AG04450 (cell line): ENCODE measurements at regions not wholly inside any gene's neighbourhood (a gene's known extent, or its start where the extent isn't known, plus 50 kb on each side); places are given as distances from the start of the nearest gene placed in this dataset.

Experiments
- CTCF ChIA-PET: fragments of 300-600, 350-600 bp; formaldehyde crosslinking; extraction: SDS; loops from one replicate; lab custom pipeline; 2022; ENCODE audit warnings: antibody characterized with exemption, inconsistent platforms; lab: Charles Lee
- POLR2A ChIA-PET: fragments of 350-600 bp; formaldehyde crosslinking; extraction: SDS; loops from one replicate; lab custom pipeline; 2021; ENCODE audit warnings: antibody characterized with exemption, inconsistent platforms; lab: Yijun Ruan, JAX
- DNase-seq: peaks from one replicate; pipeline ENCODE4 v3.0.0-alpha.2; 2011; ENCODE audit warnings: low read depth, low spot score
- H3K27ac ChIP-seq: one replicate; pipeline ENCODE4 v1.5.1; 2012; ENCODE audit warnings: low read depth, low read length, control low read depth
- H3K27me3 ChIP-seq: one replicate; pipeline ENCODE4 v1.6.0; 2012; ENCODE audit warnings: low read length; ENCODE audit not compliant: control insufficient read depth, insufficient read depth
- H3K4me3 ChIP-seq: 2 replicates; pipeline ENCODE4 v1.5.1; 2011; ENCODE audit warnings: mild to moderate bottlenecking, low read depth, low read length, control low read depth
- H3K9me3 ChIP-seq: 2 replicates; pipeline ENCODE4 v1.5.1; 2012; ENCODE audit warnings: low read length; ENCODE audit not compliant: control insufficient read depth, insufficient read depth
- TF ChIP-seq, protein P1 (sequence below): IDR thresholded peaks from 2 replicates; pipeline ENCODE4 v1.5.1; 2011; ENCODE audit warnings: low read depth, low read length, control low read depth, inconsistent platforms

DNA sequence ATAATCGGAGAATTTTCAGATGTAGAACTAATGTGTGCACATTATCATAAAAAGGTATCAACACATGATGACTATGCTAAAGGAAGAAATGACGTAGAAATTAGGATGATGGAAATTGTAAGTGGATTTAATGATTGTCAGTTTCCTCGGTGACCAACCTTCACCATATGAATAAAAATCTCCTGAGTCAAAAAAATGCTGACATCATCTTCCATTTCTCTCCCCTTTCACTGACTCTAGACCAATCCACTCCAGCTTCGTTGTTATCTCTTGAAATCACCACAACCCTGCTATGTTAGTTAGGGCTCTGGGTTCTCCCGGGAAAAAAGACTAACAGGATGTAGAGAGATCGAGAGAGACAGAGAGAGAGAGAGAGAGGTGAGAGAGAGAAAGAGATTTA lies 204.8 kb upstream of the KYNU start:
- TF ChIP-seq, protein P1, sequence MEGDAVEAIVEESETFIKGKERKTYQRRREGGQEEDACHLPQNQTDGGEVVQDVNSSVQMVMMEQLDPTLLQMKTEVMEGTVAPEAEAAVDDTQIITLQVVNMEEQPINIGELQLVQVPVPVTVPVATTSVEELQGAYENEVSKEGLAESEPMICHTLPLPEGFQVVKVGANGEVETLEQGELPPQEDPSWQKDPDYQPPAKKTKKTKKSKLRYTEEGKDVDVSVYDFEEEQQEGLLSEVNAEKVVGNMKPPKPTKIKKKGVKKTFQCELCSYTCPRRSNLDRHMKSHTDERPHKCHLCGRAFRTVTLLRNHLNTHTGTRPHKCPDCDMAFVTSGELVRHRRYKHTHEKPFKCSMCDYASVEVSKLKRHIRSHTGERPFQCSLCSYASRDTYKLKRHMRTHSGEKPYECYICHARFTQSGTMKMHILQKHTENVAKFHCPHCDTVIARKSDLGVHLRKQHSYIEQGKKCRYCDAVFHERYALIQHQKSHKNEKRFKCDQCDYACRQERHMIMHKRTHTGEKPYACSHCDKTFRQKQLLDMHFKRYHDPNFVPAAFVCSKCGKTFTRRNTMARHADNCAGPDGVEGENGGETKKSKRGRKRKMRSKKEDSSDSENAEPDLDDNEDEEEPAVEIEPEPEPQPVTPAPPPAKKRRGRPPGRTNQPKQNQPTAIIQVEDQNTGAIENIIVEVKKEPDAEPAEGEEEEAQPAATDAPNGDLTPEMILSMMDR: no peak
- no peak for DNase-seq
- Histone ChIP-seq H3K27me3 (no peaks in the 10 kb centered on the region), H3K4me3 (no peak overlapping the region), H3K9me3 (no peaks in the 10 kb centered on the region), H3K27ac (no peak overlapping the region)
- ChIA-PET POLR2A (no interaction called here), CTCF (no interaction called here)

DNA sequence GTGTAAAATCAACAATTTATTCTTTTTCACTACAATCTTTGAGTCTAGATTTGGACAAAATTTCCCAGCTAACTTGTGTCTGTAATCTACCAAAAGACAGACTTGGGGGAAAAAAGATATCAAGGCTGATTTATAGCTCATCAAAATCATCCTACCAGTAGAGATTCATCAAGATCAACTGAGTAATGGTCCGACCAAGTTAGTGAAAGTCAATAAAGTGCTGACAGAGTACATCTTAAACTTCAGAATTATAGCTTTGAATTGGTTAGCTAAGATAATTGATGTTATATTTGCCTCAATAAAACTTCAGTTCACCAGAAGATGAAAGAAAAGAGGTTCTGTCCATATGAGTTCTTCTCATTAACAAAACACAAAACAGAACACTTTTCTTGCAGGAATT lies 207.1 kb upstream of the KYNU start:
- TF ChIP-seq, protein P1: no peak
- POLR2A ChIA-PET: no interaction called here
- DNase-seq: no peak
- no peaks in the 10 kb centered on the region for H3K9me3 ChIP-seq
- H3K27me3 ChIP-seq: no peaks in the 10 kb centered on the region
- no peak overlapping the region for H3K4me3 ChIP-seq
- no peak overlapping the region for H3K27ac ChIP-seq
- CTCF ChIA-PET: interaction anchor here (0.6 to 1.1 kb wide), 2 partner anchors 13 to 319 kb away, joined by 3 read pairs; no protein-coding TSS in a partner anchor

DNA sequence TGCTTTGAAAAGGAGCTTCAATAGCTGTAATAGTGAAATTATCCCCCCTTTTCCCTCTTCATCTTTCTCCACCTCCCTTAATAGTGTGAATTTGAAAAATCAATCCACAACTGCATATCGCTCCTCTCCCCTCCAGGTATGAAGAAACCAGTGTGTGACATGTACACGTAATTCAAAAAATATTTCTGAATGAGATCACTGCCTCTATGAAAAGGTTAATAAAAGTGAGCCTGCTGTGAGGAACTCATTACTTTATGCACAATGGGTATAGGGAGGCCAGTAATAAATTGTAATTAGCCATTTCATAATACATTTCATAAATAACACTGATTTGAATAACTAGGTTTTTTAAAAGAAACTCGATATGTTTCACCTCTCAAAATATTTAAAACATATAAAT lies 209.0 kb upstream of the KYNU start:
- TF ChIP-seq, protein P1: no peak
- Histone ChIP-seq H3K4me3 (no peak overlapping the region), H3K9me3 (no peaks in the 10 kb centered on the region), H3K27ac (no peak overlapping the region), H3K27me3 (no peaks in the 10 kb centered on the region)
- POLR2A ChIA-PET: no interaction called here
- CTCF ChIA-PET: interaction anchor here (0.6 kb wide), 1 partner anchor 315 kb away, joined by 3 read pairs; no protein-coding TSS in a partner anchor
- DNase-seq: no peak

DNA sequence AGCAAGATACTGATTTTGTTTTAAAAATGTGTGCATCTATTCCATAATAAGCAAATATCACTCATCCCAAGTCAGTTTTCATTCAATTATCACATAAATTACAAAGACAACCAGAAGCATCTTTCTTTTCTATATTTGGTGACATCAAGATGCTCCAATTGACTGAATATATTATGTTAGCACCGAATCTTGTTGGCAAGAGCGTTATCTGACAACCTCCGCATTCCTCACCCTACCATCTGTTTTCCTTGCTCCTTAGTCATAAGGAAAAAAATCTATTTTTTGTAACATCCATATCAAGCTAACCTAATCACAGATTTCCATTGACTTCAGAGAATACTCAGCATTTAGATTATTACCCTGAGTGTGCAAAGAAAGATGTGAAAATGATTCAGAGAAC lies 212.2 kb upstream of the KYNU start:
- H3K4me3 ChIP-seq: no peak overlapping the region
- TF ChIP-seq, protein P1: no peak
- no peak for DNase-seq
- no peaks in the 10 kb centered on the region for H3K27me3 ChIP-seq
- ChIA-PET POLR2A (no interaction called here), CTCF (interaction anchor here (1.4 kb wide), 1 partner anchor 17 kb away, joined by 3 read pairs; no protein-coding TSS in a partner anchor)
- H3K9me3 ChIP-seq: no peaks in the 10 kb centered on the region
- H3K27ac ChIP-seq: no peak overlapping the region

DNA sequence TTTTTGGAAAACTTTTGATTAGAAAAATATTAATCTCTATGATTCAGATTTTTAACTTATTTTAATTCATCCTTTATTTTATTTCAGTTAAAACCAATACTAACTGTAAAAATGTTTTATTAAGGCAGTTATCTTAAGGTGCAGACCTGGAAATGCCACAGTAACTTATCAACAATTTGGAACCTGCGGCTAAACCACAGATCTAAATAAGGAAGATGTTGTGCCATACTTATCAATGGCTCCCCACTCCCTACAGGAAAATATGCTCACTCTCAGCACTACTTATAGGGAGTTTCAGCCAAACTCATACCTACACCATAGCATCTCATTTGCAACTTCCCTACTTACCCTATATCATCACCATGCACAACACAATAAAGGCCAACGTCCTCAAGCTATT lies 226.9 kb upstream of the KYNU start:
- Histone ChIP-seq H3K27me3 (no peaks in the 10 kb centered on the region), H3K27ac (no peak overlapping the region), H3K4me3 (no peak overlapping the region), H3K9me3 (no peaks in the 10 kb centered on the region)
- TF ChIP-seq, protein P1: no peak
- POLR2A ChIA-PET: no interaction called here
- CTCF ChIA-PET: no interaction called here
- DNase-seq: no peak
